GM06990 (cell line): ENCODE measurements at regions not wholly inside any gene's neighbourhood (a gene's known extent, or its start where the extent isn't known, plus 50 kb on each side); places are given as distances from the start of the nearest gene placed in this dataset.

ENCODE experiments used
- DNase-seq: peaks from one replicate; pipeline ENCODE4 v3.0.0-alpha.2; 2011; ENCODE audit not compliant: insufficient read length; ENCODE audit errors: extremely low read depth
- H3K27me3 ChIP-seq: replicated peaks from 2 replicates; pipeline ENCODE4 v1.6.0; 2011; ENCODE audit warnings: low read length; ENCODE audit not compliant: control insufficient read depth, insufficient read depth
- H3K36me3 ChIP-seq: 2 replicates; pipeline ENCODE4 v1.5.1; 2011; ENCODE audit warnings: low read length; ENCODE audit not compliant: control insufficient read depth, insufficient read depth
- H3K4me3 ChIP-seq: replicated peaks from 2 replicates; pipeline ENCODE4 v1.5.1; 2011; ENCODE audit warnings: low read depth, mild to moderate bottlenecking, control low read depth, low read length
- CTCF ChIP-seq: IDR thresholded peaks from 2 replicates; pipeline ENCODE4 v1.5.1; 2011; ENCODE audit warnings: low read length, control low read depth, mild to moderate bottlenecking, inconsistent platforms; ENCODE audit not compliant: insufficient read depth, poor library complexity, severe bottlenecking

GRCh38 chr18:26700728-26701127, 152.4 kb upstream of the KCTD1 start:
- no peak for TF ChIP-seq CTCF
- no peaks in the 10 kb centered on the region; the same call in 1 of the 2 replicates for H3K27me3 ChIP-seq
- H3K4me3 ChIP-seq: no peak overlapping the region
- no peak for DNase-seq
- no peaks in the 10 kb centered on the region for H3K36me3 ChIP-seq

GRCh38 chr18:26700201-26700600, 151.8 kb upstream of the KCTD1 start:
- H3K4me3 ChIP-seq: no peak overlapping the region
- H3K27me3 ChIP-seq: no peaks in the 10 kb centered on the region; the same call in 1 of the 2 replicates
- H3K36me3 ChIP-seq: no peaks in the 10 kb centered on the region
- no peak for DNase-seq
- TF ChIP-seq CTCF: no peak

- TF ChIP-seq CTCF: no peak
- DNase-seq: no peak
- H3K36me3 ChIP-seq: no peaks in the 10 kb centered on the region
- no peak overlapping the region for H3K4me3 ChIP-seq
- H3K27me3 ChIP-seq: no peaks in the 10 kb centered on the region; the same call in 1 of the 2 replicates
Measured at GRCh38 chr18:26697186-26697884, 149.0 kb upstream of the KCTD1 start.

GRCh38 chr18:26696786-26697185, 148.4 kb upstream of the KCTD1 start:
- H3K36me3 ChIP-seq: no peaks in the 10 kb centered on the region
- H3K27me3 ChIP-seq: no peaks in the 10 kb centered on the region; the same call in 1 of the 2 replicates
- H3K4me3 ChIP-seq: no peak overlapping the region
- no peak for DNase-seq
- no peak for TF ChIP-seq CTCF

- TF ChIP-seq CTCF: no peak
- no peak for DNase-seq
- no peaks in the 10 kb centered on the region; the same call in 1 of the 2 replicates for H3K27me3 ChIP-seq
- no peak overlapping the region for H3K4me3 ChIP-seq
- H3K36me3 ChIP-seq: no peaks in the 10 kb centered on the region
Measured at GRCh38 chr18:26696308-26696707, 148.0 kb upstream of the KCTD1 start.
